Kidney epithelial cell (primary cell): ENCODE measurements at regions not wholly inside any gene's neighbourhood (a gene's known extent, or its start where the extent isn't known, plus 50 kb on each side); places are given as distances from the start of the nearest gene placed in this dataset.
"Not testable (repeated sequence)": the region's sequence is repeated elsewhere in the genome, so short reads cannot be mapped to it uniquely, and the experiment has no call there.

ENCODE experiments used
- DNase-seq: peaks from one replicate; pipeline ENCODE4 v3.0.0-alpha.2; 2010; ENCODE audit warnings: low read depth
- H3K27me3 ChIP-seq: 2 replicates; pipeline ENCODE4 v1.6.0; 2011; ENCODE audit warnings: low read length; ENCODE audit not compliant: control insufficient read depth, insufficient read depth
- H3K36me3 ChIP-seq: 2 replicates; pipeline ENCODE4 v1.5.1; 2011; ENCODE audit warnings: low read length; ENCODE audit not compliant: control insufficient read depth, insufficient read depth
- H3K4me3 ChIP-seq: 2 replicates; pipeline ENCODE4 v1.5.1; 2011; ENCODE audit warnings: low read depth, mild to moderate bottlenecking, control low read depth, low read length
- CTCF ChIP-seq: IDR thresholded peaks from 2 replicates; pipeline ENCODE4 v1.5.1; 2011; ENCODE audit warnings: mild to moderate bottlenecking, moderate library complexity, low read length, control low read depth, inconsistent platforms; ENCODE audit not compliant: insufficient read depth, poor library complexity, severe bottlenecking

- no peaks in the 10 kb centered on the region for H3K27me3 ChIP-seq
- no peak for TF ChIP-seq CTCF
- no peaks in the 10 kb centered on the region for H3K36me3 ChIP-seq
- no peak for DNase-seq
- H3K4me3 ChIP-seq, result no peak overlapping the region
Observed at GRCh38 chr2:160584972-160585494, 91.4 kb upstream of the RBMS1 start.

- no peak overlapping the region for H3K4me3 ChIP-seq
- no peak for DNase-seq
- TF ChIP-seq CTCF, result no peak
- H3K36me3 ChIP-seq, result no peaks in the 10 kb centered on the region
- H3K27me3 ChIP-seq, result no peaks in the 10 kb centered on the region
Observed at GRCh38 chr2:160590664-160591063, 97.1 kb upstream of the RBMS1 start.

GRCh38 chr2:160592401-160592800 is 98.8 kb upstream of the RBMS1 start:
- Histone ChIP-seq H3K27me3 (no peaks in the 10 kb centered on the region), H3K36me3 (no peaks in the 10 kb centered on the region), H3K4me3 (no peak overlapping the region)
- no peak for TF ChIP-seq CTCF
- DNase-seq, result no peak

- no peaks in the 10 kb centered on the region for H3K36me3 ChIP-seq
- no peak for DNase-seq
- TF ChIP-seq CTCF, result no peak
- H3K4me3 ChIP-seq, result no peak overlapping the region
- no peaks in the 10 kb centered on the region for H3K27me3 ChIP-seq
Observed at GRCh38 chr2:160592993-160593392, 99.4 kb upstream of the RBMS1 start.

GRCh38 chr2:160596441-160596840 is 102.8 kb upstream of the RBMS1 start:
- no peak overlapping the region for H3K4me3 ChIP-seq
- no peaks in the 10 kb centered on the region for H3K36me3 ChIP-seq
- TF ChIP-seq CTCF, result no peak
- no peaks in the 10 kb centered on the region for H3K27me3 ChIP-seq
- no peak for DNase-seq

GRCh38 chr2:160600437-160600836 is 106.8 kb upstream of the RBMS1 start:
- DNase-seq, H3K4me3 ChIP-seq, H3K36me3 ChIP-seq, H3K27me3 ChIP-seq: not testable (repeated sequence)

GRCh38 chr2:160602073-160602472 is 108.5 kb upstream of the RBMS1 start:
- Histone ChIP-seq H3K36me3 (no peaks in the 10 kb centered on the region), H3K27me3 (no peaks in the 10 kb centered on the region), H3K4me3 (no peak overlapping the region)
- TF ChIP-seq CTCF, result no peak
- no peak for DNase-seq
